KMS-11 (cell line): ENCODE measurements at regions not wholly inside any gene's neighbourhood (a gene's known extent, or its start where the extent isn't known, plus 50 kb on each side); places are given as distances from the start of the nearest gene placed in this dataset.

Experiments
- H2AFZ ChIP-seq: fragments of 200-600 bp; sonication (generic); 2 replicates; pipeline ENCODE4 v1.6.1; 2016; ENCODE audit warnings: antibody characterized with exemption, mixed run types, low read depth
- H3K27ac ChIP-seq: fragments of 200-600 bp; sonication (generic); 2 replicates; pipeline ENCODE4 v1.6.1; 2016; ENCODE audit warnings: mild to moderate bottlenecking, mixed run types
- H3K27me3 ChIP-seq: fragments of 200-600 bp; sonication (generic); 2 replicates; pipeline ENCODE4 v1.6.1; 2017; ENCODE audit warnings: mild to moderate bottlenecking, low read depth, mixed run types, moderate library complexity; ENCODE audit not compliant: insufficient read depth
- H3K36me3 ChIP-seq: fragments of 200-600 bp; sonication (generic); 2 replicates; pipeline ENCODE4 v1.6.1; 2017; ENCODE audit warnings: mild to moderate bottlenecking, mixed run types; ENCODE audit not compliant: insufficient read depth
- H3K4me1 ChIP-seq: fragments of 200-600 bp; sonication (generic); 2 replicates; pipeline ENCODE4 v1.6.1; 2016; ENCODE audit warnings: mild to moderate bottlenecking, low read depth, mixed run types; ENCODE audit not compliant: poor library complexity, severe bottlenecking
- H3K4me2 ChIP-seq: fragments of 200-600 bp; sonication (generic); 2 replicates; pipeline ENCODE4 v1.7.0; 2016; ENCODE audit warnings: mild to moderate bottlenecking, mixed run types
- H3K4me3 ChIP-seq: fragments of 200-600 bp; sonication (generic); IDR thresholded peaks from 2 replicates; pipeline ENCODE4 v1.6.1; 2017; ENCODE audit warnings: low read depth, low read length, mixed read lengths; ENCODE audit not compliant: insufficient read depth
- H3K79me2 ChIP-seq: fragments of 200-600 bp; sonication (generic); 2 replicates; pipeline ENCODE4 v1.6.1; 2016; ENCODE audit warnings: low read depth, mixed run types; ENCODE audit not compliant: insufficient read depth
- H3K9ac ChIP-seq: fragments of 200-600 bp; sonication (generic); 2 replicates; pipeline ENCODE4 v1.6.1; 2016; ENCODE audit warnings: mild to moderate bottlenecking, mixed run types
- H4K20me1 ChIP-seq: fragments of 200-600 bp; sonication (generic); 2 replicates; pipeline ENCODE4 v1.6.1; 2016; ENCODE audit warnings: mild to moderate bottlenecking, mixed run types; ENCODE audit not compliant: insufficient read depth
- CTCF ChIP-seq: fragments of 200-600 bp; sonication (generic); conservative IDR thresholded peaks from 2 replicates; pipeline ENCODE4 v1.6.1; 2017; ENCODE audit warnings: low read depth, mild to moderate bottlenecking, antibody characterized with exemption, low read length, moderate library complexity, mixed read lengths

GRCh38 chr18:25679491-25679890 lies 327.5 kb upstream of the ZNF521 start:
- Histone ChIP-seq H2AFZ (no peak overlapping the region), H3K4me2 (no peak overlapping the region), H3K4me3 (no peak overlapping the region), H3K27me3 (no peaks in the 10 kb centered on the region), H3K4me1 (no peaks in the 10 kb centered on the region), H4K20me1 (no peaks in the 10 kb centered on the region), H3K9ac (no peak overlapping the region), H3K36me3 (no peaks in the 10 kb centered on the region), H3K27ac (no peak overlapping the region), H3K79me2 (no peaks in the 10 kb centered on the region)
- no peak for TF ChIP-seq CTCF

GRCh38 chr18:25678221-25678620 lies 326.3 kb upstream of the ZNF521 start:
- TF ChIP-seq CTCF, result no peak
- no peak overlapping the region for H3K4me2 ChIP-seq
- no peak overlapping the region for H3K9ac ChIP-seq
- H3K27me3 ChIP-seq, result no peaks in the 10 kb centered on the region
- no peaks in the 10 kb centered on the region for H4K20me1 ChIP-seq
- H3K79me2 ChIP-seq, result no peaks in the 10 kb centered on the region
- no peak overlapping the region for H2AFZ ChIP-seq
- no peaks in the 10 kb centered on the region for H3K4me1 ChIP-seq
- H3K27ac ChIP-seq, result no peak overlapping the region
- H3K4me3 ChIP-seq, result no peak overlapping the region
- no peaks in the 10 kb centered on the region for H3K36me3 ChIP-seq

GRCh38 chr18:25675123-25675850 lies 323.3 kb upstream of the ZNF521 start:
- Histone ChIP-seq H3K79me2 (no peaks in the 10 kb centered on the region), H3K27me3 (no peaks in the 10 kb centered on the region), H4K20me1 (no peaks in the 10 kb centered on the region), H3K9ac (no peak overlapping the region), H3K36me3 (no peaks in the 10 kb centered on the region), H2AFZ (no peak overlapping the region), H3K4me1 (no peaks in the 10 kb centered on the region), H3K4me2 (no peak overlapping the region), H3K4me3 (no peak overlapping the region), H3K27ac (no peak overlapping the region)
- no peak for TF ChIP-seq CTCF

- H3K27me3 ChIP-seq, result no peaks in the 10 kb centered on the region
- H3K4me1 ChIP-seq, result no peaks in the 10 kb centered on the region
- no peak overlapping the region for H3K27ac ChIP-seq
- TF ChIP-seq CTCF, result no peak
- H4K20me1 ChIP-seq, result no peaks in the 10 kb centered on the region
- no peaks in the 10 kb centered on the region for H3K79me2 ChIP-seq
- no peak overlapping the region for H3K4me2 ChIP-seq
- no peak overlapping the region for H2AFZ ChIP-seq
- no peak overlapping the region for H3K4me3 ChIP-seq
- no peak overlapping the region for H3K9ac ChIP-seq
- H3K36me3 ChIP-seq, result no peaks in the 10 kb centered on the region
Measured at GRCh38 chr18:25674183-25674582, 322.2 kb upstream of the ZNF521 start.
